HFF-Myc (cell line): ENCODE measurements at regions not wholly inside any gene's neighbourhood (a gene's known extent, or its start where the extent isn't known, plus 50 kb on each side); places are given as distances from the start of the nearest gene placed in this dataset.
"Not testable (repeated sequence)": the region's sequence is repeated elsewhere in the genome, so short reads cannot be mapped to it uniquely, and the experiment has no call there.

Source experiments
- DNase-seq: peaks from one replicate; pipeline ENCODE4 v3.0.0-alpha.2; 2011; ENCODE audit warnings: low read depth; ENCODE audit errors: extremely low read depth
- H3K4me3 ChIP-seq: replicated peaks from 2 replicates; pipeline ENCODE4 v1.5.1; 2011; ENCODE audit warnings: low read depth, mild to moderate bottlenecking, control low read depth, low read length
- TF ChIP-seq, protein P1 (sequence below): IDR thresholded peaks from 2 replicates; pipeline ENCODE4 v1.5.1; 2012; ENCODE audit warnings: mild to moderate bottlenecking, low read depth, low read length, control low read depth; ENCODE audit errors: missing control alignments

DNA sequence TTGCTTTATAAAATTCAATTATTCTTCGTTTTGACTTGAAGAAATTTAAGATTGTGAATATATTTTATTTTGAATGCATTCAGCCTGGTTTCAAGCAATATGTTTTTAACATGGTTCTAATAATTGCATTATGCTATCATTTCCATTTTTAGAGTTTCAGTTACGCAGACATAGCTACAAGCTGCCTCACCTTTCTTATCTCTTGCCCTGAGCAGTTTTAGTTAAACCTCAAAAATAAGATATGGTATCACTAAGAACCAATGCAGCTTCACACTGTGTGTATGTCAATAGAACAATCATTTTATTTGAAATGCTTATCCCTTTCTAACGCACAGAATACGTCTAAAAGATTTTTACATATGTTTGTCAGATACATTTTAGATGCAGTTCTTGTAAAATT is 632.6 kb upstream of the KCND2 start:
- no peak overlapping the region for H3K4me3 ChIP-seq
- TF ChIP-seq, protein P1, sequence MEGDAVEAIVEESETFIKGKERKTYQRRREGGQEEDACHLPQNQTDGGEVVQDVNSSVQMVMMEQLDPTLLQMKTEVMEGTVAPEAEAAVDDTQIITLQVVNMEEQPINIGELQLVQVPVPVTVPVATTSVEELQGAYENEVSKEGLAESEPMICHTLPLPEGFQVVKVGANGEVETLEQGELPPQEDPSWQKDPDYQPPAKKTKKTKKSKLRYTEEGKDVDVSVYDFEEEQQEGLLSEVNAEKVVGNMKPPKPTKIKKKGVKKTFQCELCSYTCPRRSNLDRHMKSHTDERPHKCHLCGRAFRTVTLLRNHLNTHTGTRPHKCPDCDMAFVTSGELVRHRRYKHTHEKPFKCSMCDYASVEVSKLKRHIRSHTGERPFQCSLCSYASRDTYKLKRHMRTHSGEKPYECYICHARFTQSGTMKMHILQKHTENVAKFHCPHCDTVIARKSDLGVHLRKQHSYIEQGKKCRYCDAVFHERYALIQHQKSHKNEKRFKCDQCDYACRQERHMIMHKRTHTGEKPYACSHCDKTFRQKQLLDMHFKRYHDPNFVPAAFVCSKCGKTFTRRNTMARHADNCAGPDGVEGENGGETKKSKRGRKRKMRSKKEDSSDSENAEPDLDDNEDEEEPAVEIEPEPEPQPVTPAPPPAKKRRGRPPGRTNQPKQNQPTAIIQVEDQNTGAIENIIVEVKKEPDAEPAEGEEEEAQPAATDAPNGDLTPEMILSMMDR, result no peak
- no peak for DNase-seq

DNA sequence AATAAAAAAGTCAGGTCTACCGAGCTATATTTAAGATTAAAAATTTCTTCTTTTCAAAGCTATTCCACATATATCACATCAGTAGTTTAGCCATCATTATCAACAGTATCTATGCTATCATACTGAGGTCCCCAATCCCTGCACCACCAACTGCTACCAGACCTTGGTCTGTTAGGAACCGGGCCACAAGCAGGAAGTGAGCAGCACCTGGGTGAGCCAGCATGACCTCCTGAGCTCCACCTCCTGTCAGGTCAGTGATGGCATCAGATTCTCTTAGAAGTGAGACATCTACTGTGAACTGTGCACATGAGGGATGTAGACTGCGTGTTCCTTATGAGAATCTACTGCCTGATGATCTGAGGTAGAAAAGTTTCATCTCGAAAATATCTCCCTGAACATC is 632.1 kb upstream of the KCND2 start:
- TF ChIP-seq, protein P1, result no peak
- no peak for DNase-seq
- no peak overlapping the region for H3K4me3 ChIP-seq

DNA sequence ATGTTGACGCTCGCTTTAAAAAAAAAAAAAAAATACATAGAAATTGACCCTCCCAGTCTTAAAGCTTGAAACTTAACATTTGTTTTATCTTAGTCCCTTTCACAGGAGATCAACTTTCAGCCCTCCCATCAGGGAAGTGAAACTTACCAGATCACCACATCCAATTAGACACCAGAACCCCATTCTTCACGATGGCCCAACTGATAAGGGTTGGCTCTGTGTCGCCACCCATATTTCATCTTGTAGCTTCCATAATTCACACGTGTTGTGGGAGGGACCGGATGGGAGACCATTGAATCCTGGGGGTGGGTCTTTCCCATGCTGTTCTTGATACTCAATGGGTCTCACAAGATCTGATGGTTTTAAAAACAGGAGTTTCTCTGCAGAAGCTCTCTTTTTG is 629.4 kb upstream of the KCND2 start:
- no peak for DNase-seq
- H3K4me3 ChIP-seq, result no peak overlapping the region
- TF ChIP-seq, protein P1, result no peak

DNA sequence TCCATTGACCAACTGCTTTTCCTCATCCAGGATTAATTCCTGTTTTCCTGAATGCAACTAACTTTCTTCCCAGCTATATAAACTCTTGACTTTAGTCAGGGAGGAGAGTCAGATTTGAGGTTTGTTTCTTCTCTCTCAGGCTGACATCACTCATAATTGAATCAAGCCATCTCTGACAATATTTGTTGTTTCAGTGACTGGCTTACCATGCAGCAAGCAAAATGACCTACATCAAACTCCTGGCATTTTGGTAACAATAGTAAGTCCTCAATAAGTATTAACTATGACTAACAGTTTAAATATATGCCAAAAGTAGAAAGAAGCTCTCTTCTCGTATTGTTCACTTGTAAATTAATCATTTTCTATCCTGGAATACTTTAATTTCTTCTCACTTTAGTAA is 625.7 kb upstream of the KCND2 start:
- no peak overlapping the region for H3K4me3 ChIP-seq
- no peak for DNase-seq
- TF ChIP-seq, protein P1, result no peak

DNA sequence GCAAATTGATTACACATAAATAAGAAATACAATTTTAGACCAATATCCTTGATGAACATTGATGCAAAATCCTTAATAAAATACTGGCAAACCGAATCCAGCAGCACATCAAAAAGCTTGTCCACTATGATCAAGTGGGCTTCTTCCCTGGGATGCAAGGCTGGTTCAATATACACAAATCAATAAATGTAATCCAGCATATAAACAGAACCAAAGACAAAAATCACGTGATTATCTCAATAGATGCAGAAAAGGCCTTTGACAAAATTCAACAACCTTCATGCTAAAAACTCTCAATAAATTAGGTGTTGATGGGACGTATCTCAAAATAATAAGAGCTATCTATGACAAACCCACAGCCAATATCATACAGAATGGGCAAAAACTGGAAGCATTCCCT is 624.2 kb upstream of the KCND2 start:
- DNase-seq, H3K4me3 ChIP-seq: not testable (repeated sequence)

DNA sequence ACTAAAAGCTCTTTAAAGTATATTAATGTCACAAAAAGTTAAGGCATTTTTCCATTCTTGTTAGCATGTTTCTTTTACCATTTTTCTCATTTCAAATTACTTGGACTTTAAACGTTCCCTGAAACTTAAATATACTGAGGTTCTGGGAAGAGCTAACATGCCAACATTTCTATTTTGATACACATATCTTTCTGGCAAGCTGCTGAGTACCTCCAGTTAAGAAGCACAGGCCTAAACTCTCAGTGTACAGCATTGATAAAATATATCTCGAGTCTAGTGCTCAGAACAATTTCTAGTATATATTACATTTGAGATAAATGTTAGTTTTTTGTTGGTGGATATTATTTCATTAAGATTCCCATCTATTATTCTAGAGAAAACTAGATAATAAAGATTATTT is 612.9 kb upstream of the KCND2 start:
- H3K4me3 ChIP-seq, result no peak overlapping the region
- TF ChIP-seq, protein P1, result no peak
- DNase-seq, result no peak

DNA sequence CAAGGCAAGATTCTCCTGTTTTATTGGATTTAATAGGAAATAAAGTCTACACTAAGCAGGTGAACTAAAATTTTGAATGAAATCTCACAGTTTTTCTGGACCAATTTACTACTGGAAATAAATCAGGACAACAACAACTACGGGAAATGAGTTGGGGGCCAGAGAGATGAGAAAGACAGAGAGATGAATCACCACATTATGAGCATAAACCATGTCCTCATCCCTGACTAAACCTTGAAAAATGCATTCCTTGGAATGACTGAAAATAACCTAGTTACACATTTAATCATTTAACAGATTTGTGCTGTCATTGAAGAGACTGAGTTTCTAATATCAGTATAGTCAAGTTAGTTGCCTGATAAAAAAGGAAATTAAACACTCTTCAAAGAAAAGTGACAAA is 608.4 kb upstream of the KCND2 start:
- TF ChIP-seq, protein P1, result no peak
- DNase-seq, result no peak
- no peak overlapping the region for H3K4me3 ChIP-seq

DNA sequence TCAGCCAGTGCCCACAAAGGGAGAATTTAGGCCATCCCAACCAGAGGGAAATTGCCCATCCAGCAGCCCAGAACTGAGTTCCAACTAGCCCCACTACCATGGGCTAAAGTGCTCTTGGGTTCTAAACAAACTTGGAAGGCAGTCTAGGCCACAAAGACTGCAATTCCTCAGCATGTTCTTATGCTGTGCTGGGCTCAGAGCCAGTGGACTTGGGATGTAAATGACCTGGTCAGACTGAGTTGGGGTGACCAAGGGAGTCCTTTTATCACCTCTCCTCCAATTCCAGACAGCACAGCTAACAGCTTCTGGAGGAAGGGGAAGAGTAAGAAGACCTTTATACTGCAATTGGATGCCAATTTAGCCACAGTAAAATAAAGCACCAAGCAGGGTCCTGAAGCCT is 607.2 kb upstream of the KCND2 start:
- TF ChIP-seq, protein P1, result no peak
- DNase-seq, result no peak
- H3K4me3 ChIP-seq, result no peak overlapping the region
